A673 (cell line): ENCODE measurements at regions not wholly inside any gene's neighbourhood (a gene's known extent, or its start where the extent isn't known, plus 50 kb on each side); places are given as distances from the start of the nearest gene placed in this dataset.

Source experiments
- BruUV-seq: library from RNA; stranded (reverse); fragments of 400-500 nt; replicated peaks from 2 replicates; lab custom pipeline; 2021; lab: Mats Ljungman, UMichigan
- CTCF ChIA-PET: fragments of 300-600 bp; sonication (Branson Sonifier 250); formaldehyde crosslinking; loops from one replicate; lab custom pipeline; 2022; ENCODE audit warnings: antibody characterized with exemption; lab: Charles Lee
- POLR2A ChIA-PET: fragments of 300-600 bp; sonication (Branson Sonifier 250); formaldehyde crosslinking; loops from one replicate; lab custom pipeline; 2022; ENCODE audit warnings: antibody characterized with exemption; ENCODE audit not compliant: low non-redundant PET; lab: Charles Lee
- DNase-seq: peaks from one replicate; pipeline ENCODE4 v3.0.0-alpha.2; 2015; ENCODE audit warnings: low spot score
- H3K27ac ChIP-seq: fragments of 200-600 bp; sonication (generic); 2 replicates; pipeline ENCODE4 v1.5.1; 2016; ENCODE audit warnings: mixed run types, low read depth, mild to moderate bottlenecking, mixed read lengths, antibody characterized with exemption, low read length; ENCODE audit not compliant: poor library complexity, severe bottlenecking
- H3K27me3 ChIP-seq: fragments of 200-600 bp; sonication (generic); replicated peaks from 2 replicates; pipeline ENCODE4 v1.6.1; 2017; ENCODE audit warnings: mixed run types, low read depth, mild to moderate bottlenecking, mixed read lengths, antibody characterized with exemption, low read length; ENCODE audit not compliant: insufficient read depth, poor library complexity
- H3K36me3 ChIP-seq: fragments of 200-600 bp; sonication (generic); 2 replicates; pipeline ENCODE4 v1.6.1; 2016; ENCODE audit warnings: mixed run types, mild to moderate bottlenecking, mixed read lengths, antibody characterized with exemption, low read length; ENCODE audit not compliant: insufficient read depth, poor library complexity, severe bottlenecking
- H3K4me1 ChIP-seq: fragments of 200-600 bp; sonication (generic); 2 replicates; pipeline ENCODE4 v1.6.1; 2017; ENCODE audit warnings: mixed run types, mild to moderate bottlenecking, mixed read lengths, antibody characterized with exemption, low read length; ENCODE audit not compliant: insufficient read depth, poor library complexity, severe bottlenecking
- H3K4me3 ChIP-seq: fragments of 200-600 bp; sonication (generic); 2 replicates; pipeline ENCODE4 v1.5.1; 2016; ENCODE audit warnings: low read depth, mixed run types, mild to moderate bottlenecking, mixed read lengths, low read length; ENCODE audit not compliant: poor library complexity, severe bottlenecking
- H3K9me3 ChIP-seq: fragments of 200-600 bp; sonication (generic); 2 replicates; pipeline ENCODE4 v1.6.1; 2016; ENCODE audit warnings: mixed run types, low read depth, mild to moderate bottlenecking, mixed read lengths, antibody characterized with exemption, low read length; ENCODE audit not compliant: poor library complexity, severe bottlenecking
- EZH2 ChIP-seq: fragments of 200-600 bp; sonication (generic); IDR thresholded peaks from 2 replicates; pipeline ENCODE4 v1.6.1; 2017; ENCODE audit warnings: borderline replicate concordance, low read depth, mild to moderate bottlenecking, mixed read lengths, antibody characterized with exemption, low read length; ENCODE audit not compliant: poor library complexity, severe bottlenecking
- intact Hi-C: fragments of 100-400 bp; cut with micrococcal nuclease; formaldehyde crosslinking; loops from one replicate; pipeline ENCODE4 v1.10.0; 2022; ENCODE audit not compliant: unreplicated experiment
- TF ChIP-seq, protein P1 (sequence below): fragments of 300-800, 200-600 bp; sonication (generic); conservative IDR thresholded peaks from 2 replicates; pipeline ENCODE4 v1.5.1; 2017; ENCODE audit warnings: low read depth, mild to moderate bottlenecking, antibody characterized with exemption, low read length, moderate library complexity, mixed read lengths

DNA sequence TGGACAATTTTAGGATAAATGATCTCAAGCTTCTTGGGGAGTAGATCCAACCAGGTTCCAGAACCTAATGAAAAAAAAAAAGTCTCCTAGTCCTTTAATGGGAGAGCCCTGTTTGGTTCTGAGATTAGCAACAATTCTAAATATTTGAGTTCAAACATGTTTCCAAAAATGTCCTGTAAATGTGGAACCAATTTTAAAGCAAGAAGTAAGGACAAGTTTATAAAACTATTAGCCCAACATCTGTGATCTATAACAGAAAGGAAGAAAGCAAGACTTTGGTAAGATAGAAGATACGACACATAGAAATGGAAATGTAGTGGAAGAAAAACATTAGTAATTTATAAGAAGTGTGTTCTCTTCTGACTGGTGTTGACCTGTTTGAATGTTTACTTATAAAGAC lies 79.7 kb upstream of the SLC5A12 start:
- CTCF ChIA-PET, result no interaction called here
- no peak overlapping the region for H3K4me3 ChIP-seq
- intact Hi-C loops, result no loop called here
- BruUV-seq, result no TSS peak
- no peaks in the 10 kb centered on the region for H3K9me3 ChIP-seq
- TF ChIP-seq EZH2, result no peak
- TF ChIP-seq, protein P1, sequence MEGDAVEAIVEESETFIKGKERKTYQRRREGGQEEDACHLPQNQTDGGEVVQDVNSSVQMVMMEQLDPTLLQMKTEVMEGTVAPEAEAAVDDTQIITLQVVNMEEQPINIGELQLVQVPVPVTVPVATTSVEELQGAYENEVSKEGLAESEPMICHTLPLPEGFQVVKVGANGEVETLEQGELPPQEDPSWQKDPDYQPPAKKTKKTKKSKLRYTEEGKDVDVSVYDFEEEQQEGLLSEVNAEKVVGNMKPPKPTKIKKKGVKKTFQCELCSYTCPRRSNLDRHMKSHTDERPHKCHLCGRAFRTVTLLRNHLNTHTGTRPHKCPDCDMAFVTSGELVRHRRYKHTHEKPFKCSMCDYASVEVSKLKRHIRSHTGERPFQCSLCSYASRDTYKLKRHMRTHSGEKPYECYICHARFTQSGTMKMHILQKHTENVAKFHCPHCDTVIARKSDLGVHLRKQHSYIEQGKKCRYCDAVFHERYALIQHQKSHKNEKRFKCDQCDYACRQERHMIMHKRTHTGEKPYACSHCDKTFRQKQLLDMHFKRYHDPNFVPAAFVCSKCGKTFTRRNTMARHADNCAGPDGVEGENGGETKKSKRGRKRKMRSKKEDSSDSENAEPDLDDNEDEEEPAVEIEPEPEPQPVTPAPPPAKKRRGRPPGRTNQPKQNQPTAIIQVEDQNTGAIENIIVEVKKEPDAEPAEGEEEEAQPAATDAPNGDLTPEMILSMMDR, result no peak
- POLR2A ChIA-PET, result interaction anchor here (0.7 kb wide), 1 partner anchor 186 kb away, joined by 6 read pairs; no protein-coding TSS in a partner anchor
- H3K27ac ChIP-seq, result no peak overlapping the region
- no peaks in the 10 kb centered on the region for H3K4me1 ChIP-seq
- peaks cover 33% of the 10 kb centered on the region for H3K27me3 ChIP-seq
- no peak for DNase-seq
- no peaks in the 10 kb centered on the region for H3K36me3 ChIP-seq

DNA sequence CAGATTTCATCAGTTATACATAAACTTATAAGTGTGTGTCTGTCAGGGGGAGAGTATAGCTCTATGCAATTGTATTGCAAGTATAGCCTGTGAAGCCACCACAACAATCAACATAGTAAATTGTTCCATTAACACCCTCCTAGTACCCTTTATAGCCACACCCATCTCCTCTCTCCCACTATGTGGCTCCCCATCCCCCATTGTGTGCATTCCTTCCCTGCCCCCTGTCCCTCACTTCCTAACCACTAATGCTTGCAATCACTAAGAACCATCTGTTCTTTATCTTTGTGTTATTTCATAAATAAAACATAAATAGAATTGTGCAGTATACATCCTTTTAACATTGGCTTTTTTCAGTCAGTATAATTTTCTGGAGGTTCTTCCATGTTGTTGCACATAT lies 83.1 kb upstream of the SLC5A12 start:
- H3K27me3 ChIP-seq, result peaks cover 13% of the 10 kb centered on the region

DNA sequence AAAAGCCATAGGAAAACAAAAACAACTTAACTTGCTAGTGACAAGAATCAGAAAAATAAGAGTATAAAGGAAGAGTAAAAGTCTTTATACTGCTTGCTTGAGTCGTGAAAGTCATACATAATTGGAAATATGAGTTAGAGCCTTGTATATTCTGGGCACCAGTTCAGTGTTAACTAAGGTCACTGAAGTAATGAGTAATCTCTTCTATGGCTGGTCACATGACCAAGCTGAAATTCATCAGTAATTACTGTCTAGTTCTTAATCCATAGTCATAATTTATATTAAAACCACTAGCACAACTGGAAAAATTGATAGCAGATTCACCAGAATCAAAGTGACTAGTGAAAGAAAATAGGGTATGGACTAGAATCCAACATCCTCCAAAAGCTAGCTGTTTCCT lies 84.4 kb upstream of the SLC5A12 start:
- peaks cover 11% of the 10 kb centered on the region for H3K27me3 ChIP-seq
- no peak overlapping the region for H3K27ac ChIP-seq
- no peaks in the 10 kb centered on the region for H3K9me3 ChIP-seq
- TF ChIP-seq EZH2, result no peak
- TF ChIP-seq, protein P1, result no peak
- H3K4me1 ChIP-seq, result no peaks in the 10 kb centered on the region
- H3K4me3 ChIP-seq, result no peak overlapping the region
- ChIA-PET CTCF (no interaction called here), POLR2A (no interaction called here)
- intact Hi-C loops, result no loop called here
- no peak for DNase-seq
- H3K36me3 ChIP-seq, result no peaks in the 10 kb centered on the region
- no TSS peak for BruUV-seq

More for the DNA sequence above, 83.1 kb upstream of the SLC5A12 start:
- no TSS peak for BruUV-seq
- intact Hi-C loops, result no loop called here
- no peaks in the 10 kb centered on the region for H3K36me3 ChIP-seq
- ChIA-PET POLR2A (no interaction called here), CTCF (no interaction called here)
- TF ChIP-seq EZH2, result no peak
- TF ChIP-seq, protein P1, result no peak
- H3K4me1 ChIP-seq, result no peaks in the 10 kb centered on the region
- H3K4me3 ChIP-seq, result no peak overlapping the region
- no peak for DNase-seq
- H3K27ac ChIP-seq, result no peak overlapping the region
- no peaks in the 10 kb centered on the region for H3K9me3 ChIP-seq
